Lung (tissue), 11 donors: ENCODE measurements at regions not wholly inside any gene's neighbourhood (a gene's known extent, or its start where the extent isn't known, plus 50 kb on each side); places are given as distances from the start of the nearest gene placed in this dataset.

Source experiments
- ATAC-seq: fragments of 200-7000 bp; cut with Tn5 transposase; one replicate; pipeline ENCODE4 v1.9.1; 2020; ENCODE audit warnings: moderate number of reproducible peaks; ENCODE audit not compliant: insufficient read depth, low FRiP score
- DNase-seq, 3 donors: peaks; one replicate each; pipeline ENCODE4 v3.0.0-alpha.2; 2013 to 2017
- H3K27ac ChIP-seq, 2 donors: one replicate each; pipeline ENCODE4 v1.5.1; 2013; ENCODE audit warnings: mild to moderate bottlenecking in 2 of 2, moderate library complexity in 2 of 2, control low read depth in 1 of 2, inconsistent platforms in 1 of 2, low read depth in 1 of 2, low read length in 1 of 2
- H3K27me3 ChIP-seq, 3 donors: one replicate each; pipeline ENCODE4 v1.5.1; 2013; ENCODE audit warnings: low read length in 2 of 3; ENCODE audit not compliant: control insufficient read depth in 3 of 3, insufficient read depth in 3 of 3
- H3K36me3 ChIP-seq, 4 donors: one replicate each; pipeline ENCODE4 v1.5.1; 2013; ENCODE audit warnings: low read length in 4 of 4, mild to moderate bottlenecking in 1 of 4, moderate library complexity in 1 of 4; ENCODE audit not compliant: control insufficient read depth in 4 of 4, insufficient read depth in 4 of 4
- H3K4me1 ChIP-seq, 5 donors: one replicate each; pipeline ENCODE4 v1.5.1; 2013; ENCODE audit warnings: low read length in 5 of 5, mild to moderate bottlenecking in 2 of 5, moderate library complexity in 1 of 5; ENCODE audit not compliant: control insufficient read depth in 5 of 5, insufficient read depth in 5 of 5
- H3K4me3 ChIP-seq: one replicate; pipeline ENCODE4 v1.5.1; 2013; ENCODE audit warnings: mild to moderate bottlenecking, control low read depth, moderate library complexity
- H3K9ac ChIP-seq, 2 donors: one replicate each; pipeline ENCODE4 v1.5.1; 2013; ENCODE audit warnings: low read length in 2 of 2, control low read depth in 1 of 2; ENCODE audit not compliant: insufficient read depth in 1 of 2
- H3K9me3 ChIP-seq, 4 donors: one replicate each; pipeline ENCODE4 v1.5.1; 2013; ENCODE audit warnings: low read length in 3 of 4, mild to moderate bottlenecking in 1 of 4, moderate library complexity in 1 of 4; ENCODE audit not compliant: control insufficient read depth in 4 of 4, insufficient read depth in 3 of 4
- WGBS, 2 donors: extraction: QIAGEN DNeasy Blood & Tissue Kit; methylation state at CpG; one replicate each; pipeline ENCODE4 v1.1.7; 2013; 5-methylcytosine and 5-hydroxymethylcytosine counted together
- TF ChIP-seq, protein P1 (sequence below): IDR thresholded peaks from 2 replicates; pipeline ENCODE4 v1.5.1; 2012; ENCODE audit warnings: mild to moderate bottlenecking; ENCODE audit errors: control extremely low read depth, extremely low read depth
- donor health status: control.
- donor health status: control.
- donor health status: Bipolar disorder and iron deficiency.
- donor health status: healthy.
- donor health status: DM: yes; HTN: yes; CAD: no.

- WGBS, 2 donors: 54 to 56% methylated on average over 22 of the region's 22 CpGs
- no peak overlapping the region for H3K4me3 ChIP-seq
Observed at GRCh38 chr14:22386924-22387775, 201.9 kb downstream of the DAD1 start.

DNA sequence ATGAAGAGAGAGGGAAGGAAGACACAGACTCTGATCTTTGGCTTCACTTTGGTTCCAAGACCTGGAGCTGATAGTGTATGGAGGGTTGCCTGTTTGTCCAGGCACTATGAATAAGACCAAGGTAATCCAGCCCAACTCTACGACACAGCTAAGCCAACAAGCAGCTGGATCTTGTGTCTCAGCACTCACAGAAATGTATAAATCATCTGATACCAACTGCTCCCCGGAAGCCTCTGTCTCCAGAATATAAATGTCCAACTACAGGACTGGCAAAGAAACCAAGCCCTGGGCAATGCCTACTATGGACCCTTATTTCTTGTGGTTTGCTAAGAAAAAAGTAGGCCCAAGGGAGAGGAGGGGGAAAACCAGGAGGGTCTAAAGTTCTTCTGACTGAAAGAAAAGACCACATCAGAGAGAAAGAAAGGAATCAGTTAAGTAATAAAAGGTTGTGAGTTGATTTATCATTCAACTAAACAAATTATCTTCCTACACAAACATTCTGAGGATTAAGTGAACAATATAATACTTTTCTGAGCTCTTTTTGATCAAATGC, 204.0 kb downstream of the DAD1 start:
- no peaks in the 10 kb centered on the region for H3K9me3 ChIP-seq
- ATAC-seq: no peak
- DNase-seq: peak in 2 of 3 donors; percentile 55 to 56
- H3K36me3 ChIP-seq: no peaks in the 10 kb centered on the region
- peaks cover 0 to 21% (median 6%) of the 10 kb centered on the region in 5 donors for H3K4me1 ChIP-seq
- TF ChIP-seq, protein P1, sequence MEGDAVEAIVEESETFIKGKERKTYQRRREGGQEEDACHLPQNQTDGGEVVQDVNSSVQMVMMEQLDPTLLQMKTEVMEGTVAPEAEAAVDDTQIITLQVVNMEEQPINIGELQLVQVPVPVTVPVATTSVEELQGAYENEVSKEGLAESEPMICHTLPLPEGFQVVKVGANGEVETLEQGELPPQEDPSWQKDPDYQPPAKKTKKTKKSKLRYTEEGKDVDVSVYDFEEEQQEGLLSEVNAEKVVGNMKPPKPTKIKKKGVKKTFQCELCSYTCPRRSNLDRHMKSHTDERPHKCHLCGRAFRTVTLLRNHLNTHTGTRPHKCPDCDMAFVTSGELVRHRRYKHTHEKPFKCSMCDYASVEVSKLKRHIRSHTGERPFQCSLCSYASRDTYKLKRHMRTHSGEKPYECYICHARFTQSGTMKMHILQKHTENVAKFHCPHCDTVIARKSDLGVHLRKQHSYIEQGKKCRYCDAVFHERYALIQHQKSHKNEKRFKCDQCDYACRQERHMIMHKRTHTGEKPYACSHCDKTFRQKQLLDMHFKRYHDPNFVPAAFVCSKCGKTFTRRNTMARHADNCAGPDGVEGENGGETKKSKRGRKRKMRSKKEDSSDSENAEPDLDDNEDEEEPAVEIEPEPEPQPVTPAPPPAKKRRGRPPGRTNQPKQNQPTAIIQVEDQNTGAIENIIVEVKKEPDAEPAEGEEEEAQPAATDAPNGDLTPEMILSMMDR: no peak
- H3K27me3 ChIP-seq: no peaks in the 10 kb centered on the region
- 77 to 86% methylated on average over 2 of the region's 2 CpGs for WGBS, 2 donors
- no peak overlapping the region for H3K9ac ChIP-seq
- no peak overlapping the region for H3K4me3 ChIP-seq
- H3K27ac ChIP-seq: no peak overlapping the region

More at GRCh38 chr14:22386924-22387775, 201.9 kb downstream of the DAD1 start:
- TF ChIP-seq, protein P1: peak; percentile 67
- Histone ChIP-seq H3K27ac (no peak overlapping the region), H3K4me1 (peaks cover 0 to 19% (median 6%) of the 10 kb centered on the region in 5 donors), H3K27me3 (no peaks in the 10 kb centered on the region), H3K9ac (peak overlapping the region in 1 of 2 donors; percentile 26), H3K9me3 (peaks cover 0 to 1% (median 0%) of the 10 kb centered on the region in 4 donors), H3K36me3 (no peaks in the 10 kb centered on the region)
- ATAC-seq: no peak
- peak; percentile 85 to 93 (median 92) for DNase-seq

DNA sequence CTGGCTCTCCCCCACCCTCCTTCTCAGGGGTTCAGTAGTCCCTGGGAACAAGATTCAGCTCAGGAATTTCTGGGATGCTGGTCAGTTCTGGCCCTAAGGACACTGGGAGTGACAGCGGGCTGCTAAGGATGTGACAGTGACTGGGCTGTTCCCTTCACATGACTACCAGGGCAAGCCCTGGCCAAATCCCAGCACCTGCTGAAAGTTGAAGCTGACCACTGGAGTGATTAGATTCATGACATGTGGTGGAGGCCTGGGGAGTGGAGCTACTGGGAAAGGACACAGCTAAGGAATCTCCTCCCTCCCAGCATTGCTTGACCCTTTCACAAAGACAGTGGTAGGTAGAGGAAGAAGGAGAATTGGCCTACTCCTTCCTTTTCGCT, 204.9 kb downstream of the DAD1 start:
- 88 to 90% methylated on average over 2 of the region's 2 CpGs for WGBS, 2 donors
- H3K27ac ChIP-seq: no peak overlapping the region
- no peaks in the 10 kb centered on the region for H3K36me3 ChIP-seq
- ATAC-seq: no peak
- no peak for DNase-seq
- TF ChIP-seq, protein P1: no peak
- no peak overlapping the region for H3K4me3 ChIP-seq
- H3K4me1 ChIP-seq: peaks cover 0 to 21% (median 6%) of the 10 kb centered on the region in 5 donors
- no peaks in the 10 kb centered on the region for H3K9me3 ChIP-seq
- H3K9ac ChIP-seq: no peak overlapping the region
- H3K27me3 ChIP-seq: no peaks in the 10 kb centered on the region
